ENCODE measurements at regions not wholly inside any gene's neighbourhood (a gene's known extent, or its start where the extent isn't known, plus 50 kb on each side); places are given as distances from the start of the nearest gene placed in this dataset.

GRCh38 chr7:26054386-26054785 lies 97.6 kb upstream of the NFE2L3 start:
- TF ChIP-seq CTCF (IDR thresholded peaks at IDR 0.05) (no peak), POLR2A (IDR thresholded peaks at IDR 0.05) (no peak)

Measured in adrenal gland (tissue), 5 donors.